ENCODE measurements at regions not wholly inside any gene's neighbourhood (a gene's known extent, or its start where the extent isn't known, plus 50 kb on each side); places are given as distances from the start of the nearest gene placed in this dataset.
A peak's percentile ranks its signal among the peaks of the same experiment; 100 is the strongest.
"Not testable (repeated sequence)": the region's sequence is repeated elsewhere in the genome, so short reads cannot be mapped to it uniquely, and the experiment has no call there.

DNA sequence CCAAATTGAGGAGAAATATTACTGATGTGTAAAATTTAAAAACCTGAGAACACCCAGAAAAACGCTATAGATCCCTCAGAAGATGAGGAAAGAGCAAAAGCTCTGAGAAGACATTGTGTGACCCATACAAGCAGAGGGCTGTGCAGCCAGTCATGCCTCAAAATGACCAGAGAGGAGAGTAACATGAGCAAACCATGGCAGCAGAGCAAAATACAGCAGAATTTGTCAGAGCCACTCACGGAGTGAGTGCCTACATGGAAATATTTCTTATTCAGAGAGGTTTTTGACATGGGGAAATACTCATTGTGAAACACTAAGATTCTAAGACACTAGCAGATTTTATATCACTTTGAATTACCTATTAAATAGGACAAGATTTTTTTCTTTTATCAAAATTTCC, 96.8 kb upstream of the DNAJC10 start:
- ATAC-seq = no peak
- no peak for DNase-seq (ENCODE audit: missing footprints)
- intact Hi-C loops (cut with DNase I) = loop anchor here (10.0 kb wide), 1 partner anchor 154 kb away; no protein-coding TSS in a partner anchor

DNA sequence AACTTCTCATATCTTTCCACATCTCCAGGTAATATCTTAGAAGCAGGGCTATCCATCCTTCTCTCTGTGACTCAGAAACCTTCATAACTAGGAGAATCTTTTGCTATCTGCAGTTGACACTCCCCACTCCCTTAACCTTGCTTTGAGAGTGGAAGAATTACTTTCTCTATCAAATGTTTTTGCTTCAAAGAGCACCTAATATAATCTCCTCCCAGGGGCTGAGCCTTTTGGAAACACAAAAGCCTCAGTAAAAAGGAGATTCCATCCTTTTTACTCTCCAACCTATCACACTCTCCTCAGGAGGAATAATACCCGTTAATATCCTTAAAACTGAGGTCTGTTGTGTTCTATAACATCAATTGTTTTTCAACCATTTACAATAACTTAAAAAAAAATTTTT, 94.9 kb upstream of the DNAJC10 start:
- ATAC-seq (no peak), DNase-seq (ENCODE audit: missing footprints) (no peak)
- intact Hi-C loops (cut with DNase I) = no loop called here

DNA sequence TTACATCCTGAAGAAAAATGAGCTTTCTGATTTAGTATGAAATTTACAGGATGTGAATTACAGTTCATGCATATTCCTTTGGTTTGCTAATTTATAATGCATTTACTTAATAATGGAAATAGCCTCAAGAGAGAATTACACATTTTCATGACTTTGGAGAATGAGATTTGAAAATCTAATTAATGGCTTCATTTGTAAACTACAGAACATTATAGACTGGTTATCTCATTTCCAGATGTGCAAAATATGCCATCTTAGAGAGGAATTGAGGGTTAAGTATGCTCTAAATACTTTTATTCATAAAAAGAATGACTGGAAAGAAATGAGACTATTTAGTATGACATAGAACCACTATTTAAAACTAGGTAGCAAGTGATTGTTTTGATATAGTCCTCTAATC, 94.2 kb upstream of the DNAJC10 start:
- intact Hi-C loops (cut with DNase I) = no loop called here
- ATAC-seq = no peak
- no peak for DNase-seq (ENCODE audit: missing footprints)

DNA sequence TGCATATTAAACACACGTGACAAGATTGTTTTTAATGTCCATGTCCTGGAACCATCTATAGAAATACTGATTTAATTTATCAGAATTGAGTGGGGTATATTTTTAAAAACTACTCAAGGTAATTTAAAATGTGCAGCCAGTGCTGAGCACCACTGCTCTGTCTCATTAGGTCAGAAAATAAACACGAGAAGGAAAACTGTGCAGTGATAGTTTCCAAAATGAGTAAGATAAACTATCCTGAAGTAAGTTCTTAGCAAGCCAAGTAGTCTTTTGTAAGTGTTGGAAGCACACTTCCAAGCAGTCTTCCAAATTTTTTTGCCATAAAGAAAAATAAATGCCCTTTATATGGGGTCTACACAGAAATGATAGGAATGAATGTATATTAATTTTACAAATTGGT, 93.8 kb upstream of the DNAJC10 start:
- ATAC-seq = no peak
- intact Hi-C loops (cut with DNase I) = no loop called here

DNA sequence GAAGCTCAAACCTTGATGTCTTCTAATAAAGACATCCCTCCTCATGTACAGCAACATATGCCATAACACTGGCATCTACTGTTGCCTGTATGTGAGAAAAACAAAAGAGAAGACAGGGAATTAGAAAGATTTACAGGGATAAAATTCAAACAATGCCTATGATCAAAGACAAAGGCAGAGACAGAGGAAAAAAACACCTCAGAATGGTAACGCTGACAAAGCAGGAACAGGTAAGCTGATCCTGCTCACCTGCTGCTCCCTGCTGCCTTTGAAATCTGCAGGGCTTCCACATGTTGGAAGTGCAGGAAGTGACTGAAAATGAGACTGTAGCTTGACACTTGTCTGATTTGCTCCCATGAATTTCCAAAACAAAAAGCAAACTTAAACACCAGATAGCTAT, 90.2 kb upstream of the DNAJC10 start:
- DNase-seq (ENCODE audit: missing footprints) (no peak), ATAC-seq (no peak)
- intact Hi-C loops (cut with DNase I) = no loop called here

More for the DNA sequence above, 93.8 kb upstream of the DNAJC10 start:
- DNase-seq (ENCODE audit: missing footprints) = no peak

DNA sequence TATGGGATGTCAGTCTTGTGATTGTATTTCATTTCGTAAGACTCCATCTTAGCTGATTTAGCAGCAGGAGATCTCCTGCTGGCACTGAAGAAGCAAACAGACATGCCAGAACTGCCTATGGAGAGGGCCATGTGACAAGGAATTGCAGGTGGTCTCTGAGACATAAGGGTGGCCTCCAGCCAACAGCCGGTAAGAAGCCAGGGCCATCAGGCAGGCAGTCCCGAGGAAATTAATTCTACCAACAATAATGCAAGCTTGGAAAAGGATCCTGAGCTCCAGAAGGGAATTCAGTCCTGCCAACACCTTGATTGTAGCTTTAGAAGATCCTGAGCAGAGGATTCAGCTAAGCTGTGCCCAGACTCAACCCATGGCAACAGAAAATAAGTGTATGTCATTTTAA, 87.1 kb upstream of the DNAJC10 start:
- DNase-seq (ENCODE audit: missing footprints) (no peak), ATAC-seq (no peak)
- intact Hi-C loops (cut with DNase I) = no loop called here

DNA sequence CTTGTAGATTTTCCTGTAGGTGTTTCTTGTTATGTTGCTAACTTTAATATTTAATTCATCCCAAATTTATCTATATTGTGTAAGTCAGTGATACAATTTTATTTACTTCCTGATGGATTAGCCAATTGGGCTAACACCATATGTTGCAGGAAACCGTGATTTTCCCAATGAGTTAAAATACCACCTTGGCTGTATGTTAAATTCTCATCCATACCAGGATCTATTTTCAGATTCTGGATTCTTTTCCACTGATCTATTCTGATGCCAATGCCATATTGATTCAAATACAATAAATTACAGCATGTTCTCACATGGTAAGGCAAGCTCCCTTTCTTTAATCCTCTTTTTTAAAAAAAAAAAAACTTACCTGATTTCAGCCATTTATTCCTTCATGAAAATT, 85.8 kb upstream of the DNAJC10 start:
- intact Hi-C loops (cut with DNase I) = no loop called here
- ATAC-seq (no peak), DNase-seq (ENCODE audit: missing footprints) (no peak)

DNA sequence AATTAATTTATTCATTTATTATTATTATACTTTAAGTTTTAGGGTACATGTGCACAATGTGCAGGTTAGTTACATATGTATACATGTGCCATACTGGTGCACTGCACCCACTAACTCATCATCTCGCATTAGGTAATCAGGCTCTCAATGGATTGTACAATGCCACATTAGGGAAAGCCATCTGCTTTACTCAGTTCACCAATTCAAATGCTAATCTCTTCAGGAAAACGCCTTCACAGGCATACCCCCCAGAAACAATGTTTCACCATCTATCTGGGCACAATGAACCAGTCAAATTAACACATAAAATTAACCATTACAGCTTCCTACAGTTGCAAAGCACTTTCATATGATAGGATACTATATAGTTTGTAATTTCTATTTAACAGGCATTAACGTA, 84.8 kb upstream of the DNAJC10 start:
- ATAC-seq (no peak), DNase-seq (ENCODE audit: missing footprints) (no peak)
- intact Hi-C loops (cut with DNase I) = no loop called here

DNA sequence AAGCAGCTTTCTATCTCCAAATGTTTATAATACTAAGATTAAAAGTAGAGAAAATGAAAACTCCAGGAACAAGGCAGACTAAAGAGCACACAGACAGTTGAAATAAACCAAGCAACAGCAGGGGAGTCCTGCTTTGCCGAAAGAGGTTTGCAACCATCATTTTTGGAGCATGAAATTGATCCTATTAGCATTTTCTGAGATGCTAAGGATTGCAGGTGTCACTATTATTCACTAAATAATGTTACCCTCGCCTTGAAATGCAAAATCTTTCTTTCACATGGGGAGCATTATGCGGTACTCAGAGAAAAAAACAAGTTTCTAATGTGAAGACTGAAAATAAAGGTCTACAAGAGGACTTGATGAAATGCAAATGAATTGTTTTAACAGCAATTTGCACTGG, 81.7 kb upstream of the DNAJC10 start:
- intact Hi-C loops (cut with DNase I) = no loop called here
- DNase-seq (ENCODE audit: missing footprints) = no peak
- ATAC-seq = no peak

DNA sequence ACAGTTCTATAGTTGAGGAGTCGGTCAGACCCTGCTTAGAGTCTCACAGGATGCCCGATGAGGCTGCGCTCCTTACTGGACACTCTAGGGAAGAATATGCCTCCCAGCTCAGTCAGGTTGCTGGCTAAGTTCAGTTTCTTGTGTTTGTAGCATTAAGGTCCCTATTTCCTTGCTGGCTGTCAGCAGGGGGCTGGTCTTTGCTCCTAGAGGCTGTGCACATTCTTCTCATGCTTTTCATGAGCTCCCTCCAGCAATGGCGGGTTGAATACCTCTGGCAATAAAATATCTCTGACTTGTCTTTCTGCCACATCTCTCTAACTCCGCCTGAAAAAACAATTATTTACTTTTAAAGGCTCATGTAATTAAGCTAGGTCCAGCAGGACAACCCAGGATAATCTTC, 79.4 kb upstream of the DNAJC10 start:
- DNase-seq (ENCODE audit: missing footprints) (no peak), ATAC-seq (no peak)

DNA sequence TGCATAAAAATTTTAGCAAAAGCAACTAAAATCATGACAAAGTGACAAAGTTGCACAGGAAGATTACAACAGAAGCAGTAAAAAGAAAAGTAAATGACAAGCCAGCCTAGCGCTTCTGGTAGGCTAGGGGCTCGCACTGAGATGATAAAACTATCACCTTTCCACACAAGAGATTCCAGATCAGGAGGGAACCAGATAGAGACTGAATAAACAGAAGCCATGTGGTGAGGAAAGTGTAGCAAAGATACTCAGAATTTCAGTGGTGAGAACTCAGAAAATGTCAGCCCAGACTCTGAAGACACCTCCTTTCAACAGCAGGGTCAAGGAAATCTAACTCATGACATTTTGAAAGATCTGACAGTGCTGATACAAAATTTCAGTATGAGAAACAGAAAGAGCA, 77.4 kb upstream of the DNAJC10 start:
- ATAC-seq (no peak), DNase-seq (ENCODE audit: missing footprints) (no peak)
- intact Hi-C loops (cut with DNase I) = no loop called here

More for the DNA sequence above, 79.4 kb upstream of the DNAJC10 start:
- intact Hi-C loops (cut with DNase I) = no loop called here

DNA sequence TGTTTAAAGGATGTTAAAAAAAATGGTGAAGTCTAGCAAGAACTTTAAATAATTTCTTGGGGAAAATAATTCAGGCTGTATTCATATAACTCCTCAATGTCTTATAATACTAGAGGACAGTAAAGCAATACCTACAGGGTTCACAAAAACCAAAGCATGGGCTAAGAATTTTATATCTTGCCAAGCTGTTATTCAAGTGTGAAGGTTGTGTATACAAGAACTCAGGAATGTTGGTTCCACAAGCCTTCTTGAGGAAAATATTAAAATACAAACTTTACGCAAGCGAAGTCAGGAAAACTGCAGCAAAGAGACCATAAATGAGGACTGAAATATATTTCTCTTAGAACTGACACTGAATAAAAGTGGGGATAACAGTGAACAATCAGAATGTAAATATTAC, 76.1 kb upstream of the DNAJC10 start:
- no peak for DNase-seq (ENCODE audit: missing footprints)
- ATAC-seq = no peak
- intact Hi-C loops (cut with DNase I) = loop anchor here (10.0 kb wide), 1 partner anchor 335 kb away; no protein-coding TSS in a partner anchor

DNA sequence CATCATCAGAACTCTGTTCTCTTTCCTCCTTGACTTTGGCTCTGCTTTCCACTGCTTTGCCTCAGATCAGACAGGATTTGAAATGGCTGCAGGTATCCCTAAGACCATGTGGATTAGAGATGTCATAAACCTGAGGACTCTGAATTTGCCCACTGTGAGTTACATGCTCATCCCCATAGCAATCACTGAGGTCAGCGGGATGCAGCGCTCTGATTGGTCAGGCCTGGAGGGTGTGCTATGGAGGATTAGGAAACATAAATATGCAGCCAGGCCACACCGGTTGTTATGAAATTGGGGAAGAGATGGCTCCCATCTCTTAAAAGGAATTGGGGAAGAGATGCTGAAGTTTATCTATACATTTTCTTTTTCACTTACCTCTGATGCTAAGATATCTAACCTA, 73.7 kb upstream of the DNAJC10 start:
- peak; percentile 74 for DNase-seq (ENCODE audit: missing footprints)
- intact Hi-C loops (cut with DNase I) = loop anchor here (10.0 kb wide), 1 partner anchor 338 kb away; no protein-coding TSS in a partner anchor

DNA sequence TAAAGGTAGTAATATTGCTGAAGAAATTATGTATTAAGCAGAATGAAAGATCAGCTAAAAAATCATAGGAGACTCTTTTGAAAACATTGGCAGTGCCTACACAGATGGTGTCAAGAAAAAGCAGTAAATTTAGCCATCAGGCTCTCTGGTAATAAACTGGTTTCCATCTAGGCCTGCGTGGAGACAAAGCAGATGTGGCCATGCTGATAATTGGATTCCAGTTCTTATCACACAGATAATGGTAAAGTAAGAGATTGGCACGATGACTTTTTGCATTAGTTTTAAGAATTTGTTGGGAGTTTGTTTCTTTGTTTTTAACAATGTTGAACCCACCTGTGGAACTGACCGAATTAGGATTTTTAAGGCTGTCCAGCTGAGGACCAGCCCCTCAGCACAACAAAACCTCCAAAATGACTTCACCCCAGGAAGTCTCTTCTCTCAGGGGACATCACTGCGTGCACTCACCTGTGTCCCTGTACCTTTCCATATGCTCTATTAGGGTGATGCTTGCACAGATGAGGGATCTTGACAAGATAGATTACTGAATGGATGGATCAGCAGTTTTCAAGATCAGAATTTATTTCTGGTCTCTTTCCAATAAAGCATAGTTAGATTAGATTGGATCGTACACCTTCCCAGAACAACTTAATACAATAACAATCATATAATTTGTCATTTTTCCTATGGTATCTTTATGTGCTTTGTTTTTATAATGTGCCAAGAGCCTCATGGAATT, 69.1 kb upstream of the DNAJC10 start:
- DNase-seq (ENCODE audit: missing footprints) (no peak), ATAC-seq (no peak)
- intact Hi-C loops (cut with DNase I) = loop anchor here (5.0 to 10.0 kb wide), 2 partner anchors 220 to 342 kb away; partner anchors contain the start of gene PDE1A

More for the DNA sequence above, 73.7 kb upstream of the DNAJC10 start:
- peak; percentile 44 for ATAC-seq

DNA sequence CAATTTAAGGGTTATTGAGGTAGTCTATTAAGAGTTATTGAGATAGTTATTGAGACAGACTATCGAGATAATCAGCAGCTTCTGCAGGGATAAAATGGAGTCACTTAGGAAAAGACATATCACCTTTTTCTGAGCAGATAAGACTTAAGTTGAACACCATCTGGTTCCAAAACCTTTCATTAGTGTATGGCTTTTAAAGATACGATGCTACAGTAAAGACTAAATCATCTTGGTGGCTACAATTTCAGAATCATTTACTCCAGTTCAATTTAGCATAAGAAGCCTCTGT, 68.6 kb upstream of the DNAJC10 start:
- no peak for ATAC-seq
- intact Hi-C loops (cut with DNase I) = loop anchor here (5.0 to 10.0 kb wide), 2 partner anchors 220 to 343 kb away; partner anchors contain the start of gene PDE1A

DNA sequence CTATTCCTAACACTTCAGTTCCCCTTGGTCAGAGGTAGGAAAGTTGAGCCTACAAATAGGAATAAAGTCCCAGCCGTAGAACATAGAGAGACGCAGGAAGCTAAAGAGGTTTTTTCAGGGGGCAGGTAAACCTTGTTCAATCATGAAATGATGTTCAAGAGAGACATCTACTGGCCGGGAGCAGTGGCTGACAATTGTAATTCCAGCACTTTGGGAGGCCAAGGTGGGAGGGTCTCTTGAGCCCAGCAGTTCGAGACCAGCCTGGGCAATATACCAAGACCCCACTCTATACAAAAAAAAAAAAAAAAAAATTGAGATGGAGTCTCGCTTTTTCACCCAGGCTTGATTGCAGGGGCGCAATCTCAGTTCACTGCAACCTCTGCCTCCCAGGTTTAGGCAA, 66.7 kb upstream of the DNAJC10 start:
- DNase-seq (ENCODE audit: missing footprints) = no peak
- ATAC-seq = peak; percentile 63
- intact Hi-C loops (cut with DNase I) = loop anchor here (5.0 to 10.0 kb wide), 2 partner anchors 222 to 345 kb away; partner anchors contain the start of gene PDE1A

More for the DNA sequence above, 68.6 kb upstream of the DNAJC10 start:
- no peak for DNase-seq (ENCODE audit: missing footprints)

DNA sequence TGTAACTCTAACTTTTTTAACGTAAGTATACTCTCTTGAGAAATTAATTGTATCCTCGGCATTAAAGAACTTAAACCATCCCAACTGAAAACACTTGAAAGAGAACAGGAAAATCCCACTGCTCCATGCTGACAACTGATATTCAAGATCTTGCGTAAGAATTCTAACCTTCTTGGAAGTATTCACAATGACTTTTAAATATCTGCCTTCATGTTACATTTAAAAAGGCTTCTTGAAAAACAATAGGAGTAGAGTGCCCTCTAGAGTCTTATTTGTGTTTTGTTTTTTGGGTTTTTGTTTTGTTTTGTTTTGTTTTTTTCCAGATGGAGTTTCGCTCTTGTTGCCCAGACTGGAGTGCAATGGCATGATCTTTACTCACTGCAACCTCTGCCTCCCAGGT, 65.4 kb upstream of the DNAJC10 start:
- peak; percentile 71 for ATAC-seq
- DNase-seq (ENCODE audit: missing footprints) = no peak
- intact Hi-C loops (cut with DNase I) = loop anchor here (1.0 to 5.0 kb wide), 3 partner anchors 464 to 908 kb away; no protein-coding TSS in a partner anchor

DNA sequence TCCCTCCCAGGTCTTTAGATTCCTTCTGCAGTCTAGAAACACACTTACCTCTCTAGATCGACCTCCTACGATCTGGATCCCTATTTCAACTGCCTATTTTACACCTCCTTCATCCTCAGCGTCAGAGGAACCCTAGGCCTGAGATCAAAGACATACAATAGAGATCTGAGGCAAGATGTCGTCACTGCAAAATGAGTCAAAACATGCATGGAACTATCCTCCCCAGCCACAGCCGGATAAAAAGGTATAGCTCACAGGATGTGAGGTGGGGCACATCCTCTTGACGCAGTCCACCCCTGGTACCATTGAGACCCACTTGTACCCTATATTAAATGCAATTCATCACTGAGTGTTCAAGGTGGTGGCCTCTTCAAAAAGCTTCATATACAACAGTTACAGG, 63.7 kb upstream of the DNAJC10 start:
- DNase-seq (ENCODE audit: missing footprints) (no peak), ATAC-seq (no peak)
- intact Hi-C loops (cut with DNase I) = loop anchor here (5.0 kb wide), 2 partner anchors 575 to 910 kb away; no protein-coding TSS in a partner anchor

DNA sequence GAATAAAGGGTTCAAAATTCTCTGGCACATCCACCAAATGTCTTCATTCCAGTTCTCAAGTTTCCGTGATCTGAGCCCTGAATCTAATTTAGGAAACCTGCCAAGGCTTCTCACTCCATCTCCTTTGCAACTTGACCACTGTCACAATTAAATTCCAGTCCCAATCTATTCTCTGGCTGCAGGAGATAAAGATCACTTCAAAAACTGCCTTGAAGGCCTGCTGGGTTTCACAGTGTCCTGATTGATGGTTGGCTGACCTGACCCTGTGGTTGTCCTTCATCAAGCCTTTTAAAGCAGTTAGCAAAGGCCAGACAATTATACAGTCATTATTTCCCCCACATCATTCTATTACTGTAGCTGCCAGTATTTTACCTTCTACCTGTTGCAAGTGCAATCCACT, 60.3 kb upstream of the DNAJC10 start:
- no peak for DNase-seq (ENCODE audit: missing footprints)
- intact Hi-C loops (cut with DNase I) = no loop called here
- ATAC-seq = no peak

DNA sequence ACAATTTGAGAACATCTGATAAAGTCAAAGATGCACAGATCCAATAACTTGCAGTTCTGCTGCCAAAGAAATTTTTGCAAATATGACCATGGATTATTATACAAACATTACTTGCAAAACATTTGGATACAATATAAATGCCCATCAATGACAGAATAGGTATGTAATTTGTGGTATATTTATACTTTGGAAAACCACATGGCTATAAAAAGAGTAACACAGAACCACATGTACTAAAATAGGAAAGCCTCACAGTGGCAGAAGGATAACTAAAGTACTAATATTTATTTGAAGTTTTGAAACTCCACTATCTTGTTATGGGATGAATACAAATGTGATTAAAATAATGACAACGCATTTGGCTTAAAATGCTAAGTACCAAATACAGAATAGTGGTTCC, 51.8 kb upstream of the DNAJC10 start:
- no peak for ATAC-seq
- no peak for DNase-seq (ENCODE audit: missing footprints)
- intact Hi-C loops (cut with DNase I) = no loop called here

DNA sequence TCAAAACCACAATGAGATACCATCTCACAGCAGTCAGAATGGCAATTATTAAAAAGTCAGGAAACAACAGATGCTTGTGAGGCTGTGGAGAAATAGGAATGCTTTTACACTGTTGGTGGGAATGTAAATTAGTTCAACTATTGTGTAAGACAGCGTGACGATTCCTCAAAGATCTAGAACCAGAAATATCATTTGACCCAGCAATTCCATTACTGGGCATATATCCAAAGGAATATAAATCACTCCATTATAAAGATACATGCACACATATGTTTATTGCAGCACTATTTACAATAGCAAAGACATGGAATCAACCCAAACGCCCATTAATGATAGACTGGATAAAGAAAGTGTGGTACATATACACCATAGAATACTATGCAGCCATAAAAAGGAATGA, 50.6 kb upstream of the DNAJC10 start:
- intact Hi-C loops (cut with DNase I) = loop anchor here (5.0 kb wide), 1 partner anchor 52 kb away; the partner anchor contains the start of gene DNAJC10
- DNase-seq (ENCODE audit: missing footprints); ATAC-seq: not testable (repeated sequence)

Data from Right ventricle myocardium inferior (tissue), 1 donor.